Type B pancreatic cell (in vitro differentiated cells): ENCODE measurements at regions not wholly inside any gene's neighbourhood (a gene's known extent, or its start where the extent isn't known, plus 50 kb on each side); places are given as distances from the start of the nearest gene placed in this dataset.
"Not testable (repeated sequence)": the region's sequence is repeated elsewhere in the genome, so short reads cannot be mapped to it uniquely, and the experiment has no call there.

ENCODE experiments used
- DNase-seq: peaks from one replicate; pipeline ENCODE4 v3.0.0; 2021; ENCODE audit warnings: mixed read lengths; ENCODE audit not compliant: unreplicated experiment; ENCODE audit errors: extremely low spot score
- H3K27ac Mint-ChIP-seq: 2 replicates; pipeline ENCODE4 v1.8.0; 2021; ENCODE audit warnings: mild to moderate bottlenecking, mixed read lengths
- H3K27me3 Mint-ChIP-seq: 2 replicates; pipeline ENCODE4 v1.8.0; 2021; ENCODE audit warnings: mixed read lengths
- H3K36me3 Mint-ChIP-seq: 2 replicates; pipeline ENCODE4 v1.8.0; 2021; ENCODE audit warnings: mixed read lengths
- H3K4me1 Mint-ChIP-seq: one replicate; pipeline ENCODE4 v1.8.0; 2021; ENCODE audit warnings: mixed read lengths; ENCODE audit not compliant: unreplicated experiment
- H3K4me3 Mint-ChIP-seq: 2 replicates; pipeline ENCODE4 v1.8.0; 2021; ENCODE audit warnings: mild to moderate bottlenecking, mixed read lengths
- H3K9me3 Mint-ChIP-seq: 2 replicates; pipeline ENCODE4 v1.8.0; 2021; ENCODE audit warnings: mixed read lengths
- TF ChIP-seq, protein P1 (sequence below): fragments of 200-600 bp; sonication (generic); conservative IDR thresholded peaks from 2 replicates; pipeline ENCODE4 v1.5.0; 2021; ENCODE audit warnings: antibody characterized with exemption, mild to moderate bottlenecking

DNA sequence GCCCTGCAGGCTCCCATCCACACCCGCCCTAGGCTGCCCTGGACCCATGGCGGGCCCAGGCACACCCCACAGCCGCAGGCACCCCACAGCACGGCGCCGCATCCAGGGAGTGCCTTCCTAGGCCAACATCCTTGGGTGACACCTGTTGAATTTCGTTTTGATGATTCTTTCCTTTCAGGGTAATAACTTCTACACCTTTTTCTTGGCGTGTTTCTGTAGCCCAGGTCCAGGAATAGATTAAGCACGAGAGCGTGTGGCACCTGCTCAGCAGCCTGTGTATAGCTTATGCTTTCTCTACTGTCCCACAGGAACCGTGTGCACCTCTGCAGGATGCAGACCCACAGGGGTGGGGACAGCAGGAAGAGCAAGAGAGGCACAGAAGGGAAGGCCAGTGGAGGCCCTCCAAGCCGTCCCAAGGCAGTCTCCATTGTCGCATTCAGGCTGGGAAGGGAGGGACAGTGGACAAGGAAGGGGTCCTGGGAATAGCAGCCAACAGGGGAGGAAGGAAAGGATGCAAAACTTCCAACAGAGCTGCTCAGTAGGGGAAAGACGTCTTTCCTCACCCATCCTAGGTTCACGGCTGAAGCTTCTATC, 118.1 kb upstream of the AFDN start:
- Mint-ChIP-seq H3K4me3 (no peak overlapping the region), H3K27ac (no peak overlapping the region), H3K27me3 (peaks cover 31% of the 10 kb centered on the region), H3K36me3 (no peaks in the 10 kb centered on the region), H3K4me1 (no peaks in the 10 kb centered on the region), H3K9me3 (no peaks in the 10 kb centered on the region)
- no peak for DNase-seq
- TF ChIP-seq, protein P1, sequence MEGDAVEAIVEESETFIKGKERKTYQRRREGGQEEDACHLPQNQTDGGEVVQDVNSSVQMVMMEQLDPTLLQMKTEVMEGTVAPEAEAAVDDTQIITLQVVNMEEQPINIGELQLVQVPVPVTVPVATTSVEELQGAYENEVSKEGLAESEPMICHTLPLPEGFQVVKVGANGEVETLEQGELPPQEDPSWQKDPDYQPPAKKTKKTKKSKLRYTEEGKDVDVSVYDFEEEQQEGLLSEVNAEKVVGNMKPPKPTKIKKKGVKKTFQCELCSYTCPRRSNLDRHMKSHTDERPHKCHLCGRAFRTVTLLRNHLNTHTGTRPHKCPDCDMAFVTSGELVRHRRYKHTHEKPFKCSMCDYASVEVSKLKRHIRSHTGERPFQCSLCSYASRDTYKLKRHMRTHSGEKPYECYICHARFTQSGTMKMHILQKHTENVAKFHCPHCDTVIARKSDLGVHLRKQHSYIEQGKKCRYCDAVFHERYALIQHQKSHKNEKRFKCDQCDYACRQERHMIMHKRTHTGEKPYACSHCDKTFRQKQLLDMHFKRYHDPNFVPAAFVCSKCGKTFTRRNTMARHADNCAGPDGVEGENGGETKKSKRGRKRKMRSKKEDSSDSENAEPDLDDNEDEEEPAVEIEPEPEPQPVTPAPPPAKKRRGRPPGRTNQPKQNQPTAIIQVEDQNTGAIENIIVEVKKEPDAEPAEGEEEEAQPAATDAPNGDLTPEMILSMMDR: no peak

DNA sequence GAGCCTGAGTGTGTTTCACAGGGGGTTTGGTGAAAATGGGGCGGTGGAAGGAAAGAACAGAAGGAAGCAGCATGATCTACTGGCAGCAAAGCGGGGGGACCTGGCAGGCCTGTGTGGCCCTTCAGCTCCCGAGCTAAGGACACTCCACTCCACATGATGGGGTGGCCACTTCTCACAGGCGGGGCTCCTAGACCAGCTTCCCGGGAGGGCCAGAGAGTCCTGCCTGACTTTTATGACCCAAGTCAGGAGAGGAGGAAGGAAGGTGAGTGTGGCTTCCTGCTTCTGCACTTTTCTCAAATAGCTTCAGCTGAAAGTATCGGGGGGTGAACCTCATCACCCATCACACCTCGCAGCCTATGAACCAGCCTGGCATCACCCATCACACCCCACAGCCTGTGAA, 117.5 kb upstream of the AFDN start:
- no peak overlapping the region for H3K4me3 Mint-ChIP-seq
- DNase-seq: no peak
- no peak overlapping the region for H3K27ac Mint-ChIP-seq
- no peaks in the 10 kb centered on the region for H3K9me3 Mint-ChIP-seq
- H3K36me3 Mint-ChIP-seq: no peaks in the 10 kb centered on the region
- peaks cover 3% of the 10 kb centered on the region for H3K4me1 Mint-ChIP-seq
- H3K27me3 Mint-ChIP-seq: peaks cover 36% of the 10 kb centered on the region
- TF ChIP-seq, protein P1: no peak

DNA sequence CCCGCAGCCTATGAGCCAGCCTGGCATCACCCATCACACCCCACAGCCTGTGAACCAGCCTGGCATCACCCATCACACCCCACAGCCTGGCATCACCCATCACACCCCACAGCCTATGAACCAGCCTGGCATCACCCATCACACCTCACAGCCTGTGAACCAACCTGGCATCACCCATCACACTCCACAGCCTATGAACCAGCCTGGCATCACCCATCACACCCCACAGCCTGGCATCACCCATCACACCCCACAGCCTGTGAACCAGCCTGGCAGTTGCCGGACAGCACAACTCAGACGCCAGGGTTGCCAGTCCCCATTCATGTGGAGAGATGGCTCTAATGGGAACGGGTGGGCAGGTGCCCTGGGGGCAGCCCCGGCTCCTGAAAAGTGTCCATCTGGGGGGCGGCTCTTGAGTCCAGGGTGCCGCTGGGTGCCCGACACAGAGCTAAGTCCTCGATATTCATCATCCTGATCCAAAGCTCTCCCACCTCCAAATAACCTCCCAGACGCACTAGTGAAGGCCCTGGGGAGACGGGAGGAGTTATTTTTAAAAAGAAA, 116.9 kb upstream of the AFDN start:
- not testable (repeated sequence) for H3K4me3 Mint-ChIP-seq, H3K4me1 Mint-ChIP-seq, H3K9me3 Mint-ChIP-seq, H3K36me3 Mint-ChIP-seq, H3K27ac Mint-ChIP-seq, DNase-seq
- peaks cover 41% of the 10 kb centered on the region for H3K27me3 Mint-ChIP-seq

DNA sequence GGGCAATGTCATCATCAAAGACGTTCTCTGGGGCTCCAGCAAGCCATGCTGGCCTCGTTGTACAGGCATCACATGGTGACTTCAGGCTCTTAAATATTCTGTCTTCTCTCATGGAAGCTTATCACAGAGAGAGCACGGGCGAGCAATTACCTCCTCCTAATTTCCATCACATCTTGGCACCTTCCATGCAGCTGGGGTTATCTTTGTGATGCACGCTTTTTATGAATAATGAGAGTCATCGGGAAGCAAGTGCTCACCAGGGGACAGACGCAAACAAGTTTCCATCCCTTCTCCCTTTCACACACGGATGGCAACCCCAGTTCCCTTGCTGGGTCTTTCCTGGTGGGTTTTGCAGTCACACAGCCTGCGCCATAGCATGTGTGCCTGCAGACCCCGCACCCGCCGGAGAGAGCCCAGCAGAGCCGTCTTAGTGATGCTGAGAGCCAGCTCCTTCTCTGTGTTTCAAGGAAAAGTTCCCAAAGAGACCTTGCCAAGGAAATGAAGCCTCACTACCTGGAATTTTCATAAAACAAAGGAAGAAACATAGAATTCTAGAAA, 116.3 kb upstream of the AFDN start:
- Mint-ChIP-seq H3K27ac (no peak overlapping the region), H3K4me3 (no peak overlapping the region), H3K9me3 (no peaks in the 10 kb centered on the region), H3K36me3 (no peaks in the 10 kb centered on the region), H3K4me1 (peaks cover 7% of the 10 kb centered on the region), H3K27me3 (peaks cover 44% of the 10 kb centered on the region)
- TF ChIP-seq, protein P1: no peak
- no peak for DNase-seq

DNA sequence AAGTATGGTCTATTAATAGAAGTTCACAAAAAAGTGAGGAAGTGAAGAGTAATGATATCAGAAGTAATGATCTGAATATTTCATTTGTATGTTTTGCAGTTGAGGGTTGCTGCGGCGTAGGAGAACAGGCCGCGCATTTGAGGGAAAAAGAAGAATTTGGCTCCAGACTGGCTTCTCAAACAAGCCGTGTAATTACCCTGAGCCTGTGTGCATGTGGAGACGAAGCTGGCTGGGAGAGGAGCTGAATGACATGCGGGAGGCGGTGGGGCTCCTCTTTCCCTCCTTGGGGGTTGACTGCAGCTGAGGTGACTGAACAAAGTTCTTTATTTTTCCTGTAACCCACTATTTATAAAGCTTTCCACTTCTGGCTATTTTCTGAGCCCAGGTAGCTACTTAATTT, 115.5 kb upstream of the AFDN start:
- Mint-ChIP-seq H3K4me1 (peaks cover 7% of the 10 kb centered on the region), H3K27ac (no peak overlapping the region), H3K4me3 (no peak overlapping the region), H3K27me3 (peaks cover 45% of the 10 kb centered on the region), H3K9me3 (no peaks in the 10 kb centered on the region), H3K36me3 (no peaks in the 10 kb centered on the region)
- TF ChIP-seq, protein P1: no peak
- no peak for DNase-seq
